HG03521 (cell line): ENCODE measurements at regions not wholly inside any gene's neighbourhood (a gene's known extent, or its start where the extent isn't known, plus 50 kb on each side); places are given as distances from the start of the nearest gene placed in this dataset.

Experiments
- ATAC-seq: cut with Tn5 transposase; IDR thresholded peaks from one replicate; pipeline ENCODE4 v1.9.1; 2021; ENCODE audit warnings: mild to moderate bottlenecking, moderate library complexity; ENCODE audit not compliant: unreplicated experiment

- ATAC-seq: no peak
Observed at GRCh38 chr12:115659422-115659821, 618.1 kb downstream of the MED13L start.

- ATAC-seq: no peak
Observed at GRCh38 chr12:115657081-115658013, 620.1 kb downstream of the MED13L start.

- ATAC-seq: no peak
Observed at GRCh38 chr12:115650026-115650425, 627.5 kb downstream of the MED13L start.

GRCh38 chr12:115648463-115648862 lies 629.0 kb downstream of the MED13L start:
- ATAC-seq: no peak

GRCh38 chr12:115646210-115646609 lies 631.3 kb downstream of the MED13L start:
- no peak for ATAC-seq

- ATAC-seq: no peak
Observed at GRCh38 chr12:115640929-115641328, 636.6 kb downstream of the MED13L start.

GRCh38 chr12:115639648-115640012 lies 637.9 kb downstream of the MED13L start:
- no peak for ATAC-seq

GRCh38 chr12:115638733-115639647 lies 638.5 kb downstream of the MED13L start:
- ATAC-seq: no peak

- no peak for ATAC-seq
Observed at GRCh38 chr12:115636546-115636945, 640.9 kb downstream of the MED13L start.

GRCh38 chr12:115632308-115632707 lies 645.2 kb downstream of the MED13L start:
- no peak for ATAC-seq

GRCh38 chr12:115630136-115630535 lies 647.4 kb downstream of the MED13L start:
- ATAC-seq: no peak

GRCh38 chr12:115626210-115626609 lies 651.3 kb downstream of the MED13L start:
- ATAC-seq: no peak

GRCh38 chr12:115623764-115624334 lies 653.6 kb downstream of the MED13L start:
- ATAC-seq: no peak

GRCh38 chr12:115623275-115623674 lies 654.2 kb downstream of the MED13L start:
- ATAC-seq: no peak

GRCh38 chr12:115620816-115621215 lies 656.7 kb downstream of the MED13L start:
- ATAC-seq: no peak

GRCh38 chr12:115619889-115620288 lies 657.6 kb downstream of the MED13L start:
- no peak for ATAC-seq

GRCh38 chr12:115619061-115619460 lies 658.4 kb downstream of the MED13L start:
- ATAC-seq: no peak

- no peak for ATAC-seq
Observed at GRCh38 chr12:115618105-115618504, 659.4 kb downstream of the MED13L start.

GRCh38 chr12:115617391-115617790 lies 660.1 kb downstream of the MED13L start:
- no peak for ATAC-seq

- no peak for ATAC-seq
Observed at GRCh38 chr12:115611477-115611876, 666.0 kb downstream of the MED13L start.

GRCh38 chr12:115609347-115609746 lies 668.1 kb downstream of the MED13L start:
- ATAC-seq: no peak
